CD4-positive, alpha-beta T cell treated with Interleukin-2 at 100 ng/mL for 4 hours (primary cell): ENCODE measurements at regions not wholly inside any gene's neighbourhood (a gene's known extent, or its start where the extent isn't known, plus 50 kb on each side); places are given as distances from the start of the nearest gene placed in this dataset.
"Not testable (repeated sequence)": the region's sequence is repeated elsewhere in the genome, so short reads cannot be mapped to it uniquely, and the experiment has no call there.

ENCODE experiments used
- DNase-seq: peaks from one replicate; pipeline ENCODE4 v3.0.0-alpha.2; 2020; ENCODE audit warnings: low spot score

DNA sequence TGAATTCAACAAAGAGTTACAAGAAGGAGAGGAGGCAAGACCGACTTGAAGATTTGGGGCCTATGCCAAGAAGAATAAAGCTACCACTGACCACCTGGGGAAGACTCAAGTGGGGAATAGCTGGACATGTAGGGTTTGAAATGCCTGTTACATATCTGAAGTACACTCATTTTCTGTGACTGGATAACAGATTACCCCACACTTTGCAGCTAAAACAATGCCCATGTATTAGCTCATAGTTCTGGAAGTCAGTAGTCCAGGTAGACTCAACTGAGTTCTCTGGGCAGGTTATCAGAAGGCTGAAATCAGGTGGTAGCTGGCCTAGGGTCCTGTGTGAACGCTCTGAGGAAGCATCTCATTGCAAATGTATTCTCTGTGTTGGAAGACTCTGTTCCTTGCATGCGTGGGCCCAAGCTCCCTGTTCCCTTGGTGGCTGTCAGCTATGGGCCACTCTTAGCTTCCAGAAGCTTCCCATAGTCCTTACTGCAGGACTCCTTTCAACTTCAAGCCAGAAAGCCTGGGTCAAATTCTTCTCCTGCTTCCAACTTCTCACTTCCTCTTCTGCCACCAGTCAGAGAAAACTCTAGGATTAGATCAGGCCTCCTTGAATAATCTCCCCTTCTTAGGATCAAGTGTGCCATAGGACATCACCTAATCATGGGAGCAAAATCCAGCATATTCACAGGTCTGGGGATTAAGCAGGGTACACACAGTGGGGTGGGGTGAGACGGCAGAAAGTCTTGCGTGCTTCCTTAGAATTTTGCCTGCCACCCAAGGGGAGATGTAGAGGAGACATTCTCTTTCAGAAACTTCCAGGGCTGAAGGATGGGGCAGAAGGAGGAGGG is 187.8 kb downstream of the SHQ1 start:
- no peak for DNase-seq

DNA sequence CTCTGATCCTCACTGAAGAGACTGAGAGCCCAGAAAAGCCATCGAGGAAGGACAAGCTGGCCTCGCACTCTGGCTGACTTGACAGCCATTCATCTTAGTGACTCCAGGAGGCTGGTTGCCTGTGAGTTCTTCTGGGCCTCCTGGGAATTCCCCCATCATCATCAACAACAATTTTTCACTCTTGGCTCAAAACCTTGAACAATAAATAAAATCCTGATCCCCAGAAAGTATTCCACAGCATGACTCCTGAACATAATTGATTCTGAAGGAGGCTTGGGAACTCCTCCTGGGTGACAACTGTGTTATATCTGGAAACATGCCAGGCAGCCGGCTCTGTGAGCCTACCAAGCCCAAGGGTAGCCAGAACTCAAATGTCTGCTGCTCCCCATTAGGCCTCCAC is 188.6 kb downstream of the SHQ1 start:
- DNase-seq, result no peak

DNA sequence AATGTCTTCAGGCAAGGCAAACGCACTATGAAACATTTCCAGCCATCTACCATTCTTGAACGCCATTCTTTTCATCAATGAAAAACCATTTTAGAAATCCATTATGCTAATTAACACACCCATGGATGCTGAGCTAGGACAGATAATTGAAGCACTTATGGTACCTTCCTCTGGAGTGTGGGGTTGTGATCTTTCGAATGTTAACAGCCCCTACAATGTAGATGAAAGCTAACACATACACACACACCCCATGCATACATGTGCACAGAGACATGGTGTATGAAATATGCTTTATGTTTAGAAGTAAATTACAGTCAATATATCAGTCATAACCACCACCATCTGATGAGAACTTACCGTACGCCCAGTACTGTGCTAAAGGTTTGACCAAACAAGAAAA is 189.1 kb downstream of the SHQ1 start:
- DNase-seq, result no peak

DNA sequence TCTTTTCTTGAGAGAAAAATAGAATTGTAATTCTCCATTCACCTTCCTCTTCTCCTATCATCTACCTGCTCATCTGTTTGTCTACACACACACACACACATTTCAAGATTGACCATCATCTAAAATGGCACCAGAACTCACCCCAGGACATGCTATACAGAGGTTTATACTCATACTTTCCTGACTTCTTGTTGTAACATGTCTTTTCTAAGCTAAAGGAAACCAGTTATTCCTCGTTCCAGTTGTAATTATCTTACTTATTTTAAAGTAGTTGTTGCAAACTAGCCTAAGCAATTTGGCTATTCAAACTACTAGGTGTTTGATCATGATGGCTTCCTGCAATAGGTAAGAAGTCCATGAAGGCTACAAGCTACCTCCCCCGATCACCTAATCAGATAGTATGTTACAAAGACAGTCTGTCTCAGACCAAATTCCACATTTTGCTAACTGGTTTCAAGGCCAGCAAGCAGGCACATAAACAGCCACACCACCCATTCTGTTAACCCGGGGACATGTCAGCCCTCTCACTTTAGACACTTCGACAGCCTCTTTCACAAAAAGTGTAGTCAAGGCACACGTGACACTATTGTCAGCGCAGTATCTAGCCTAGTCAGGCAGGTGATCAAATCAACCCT is 189.7 kb downstream of the SHQ1 start:
- DNase-seq, result no peak

DNA sequence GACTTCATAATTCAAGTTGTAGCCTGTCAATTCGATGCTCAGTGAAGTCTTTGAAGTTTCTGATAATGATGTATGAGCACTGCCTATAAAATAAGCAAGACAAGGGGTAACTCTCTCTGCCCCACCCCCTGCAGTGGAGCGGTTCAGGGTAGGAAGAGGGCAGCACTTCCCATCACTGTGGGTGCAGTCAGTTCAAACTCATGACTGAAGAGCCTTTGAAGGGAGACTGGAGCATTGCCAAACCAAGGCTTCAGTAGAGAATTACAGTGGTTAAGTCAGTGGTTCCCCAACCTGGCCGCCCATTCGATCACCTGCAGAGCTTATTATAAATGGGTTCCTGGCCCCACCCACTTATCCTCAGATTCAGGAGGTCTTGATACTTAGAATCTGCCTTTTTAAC is 190.6 kb downstream of the SHQ1 start:
- DNase-seq, result peak; percentile 37

DNA sequence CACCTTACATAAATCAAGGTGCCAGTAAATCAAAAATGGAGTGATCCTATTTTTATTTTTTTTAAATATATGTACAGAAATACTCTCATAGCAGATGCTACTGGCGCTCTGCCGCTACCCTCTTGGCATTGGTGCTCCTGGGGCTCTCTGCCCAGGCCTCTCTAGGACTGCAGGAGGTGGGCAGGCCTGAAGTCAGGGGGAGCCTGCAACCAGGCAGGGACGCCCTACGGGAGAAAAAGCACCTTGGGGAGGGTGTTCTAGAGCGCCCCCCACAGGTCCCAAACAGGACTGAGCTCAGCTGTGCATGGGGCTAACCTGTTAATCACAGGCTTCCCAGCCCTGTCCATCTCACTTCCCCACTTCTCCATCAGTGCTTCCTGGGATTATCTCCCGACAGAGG is 192.5 kb downstream of the SHQ1 start:
- no peak for DNase-seq

DNA sequence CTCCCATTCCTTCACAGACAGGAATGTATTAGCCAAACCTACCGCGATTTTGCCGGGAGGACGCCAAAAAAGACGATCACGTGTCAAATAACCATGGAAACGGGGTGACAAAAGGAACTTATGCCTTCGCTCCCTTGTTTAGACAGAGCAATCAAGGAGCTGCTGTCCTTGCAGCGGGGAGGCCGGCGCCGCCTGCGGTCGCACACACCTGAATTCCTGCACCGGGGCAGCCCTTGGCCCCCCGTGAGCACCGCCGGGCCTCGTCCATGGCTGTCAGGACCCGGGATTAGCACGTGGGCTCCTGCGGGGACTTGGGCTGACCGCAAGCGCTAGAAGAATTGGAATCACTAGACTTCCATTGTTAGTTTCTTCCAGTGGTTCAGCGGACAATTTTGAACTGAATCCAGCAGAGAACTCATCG is 193.1 kb downstream of the SHQ1 start:
- no peak for DNase-seq

DNA sequence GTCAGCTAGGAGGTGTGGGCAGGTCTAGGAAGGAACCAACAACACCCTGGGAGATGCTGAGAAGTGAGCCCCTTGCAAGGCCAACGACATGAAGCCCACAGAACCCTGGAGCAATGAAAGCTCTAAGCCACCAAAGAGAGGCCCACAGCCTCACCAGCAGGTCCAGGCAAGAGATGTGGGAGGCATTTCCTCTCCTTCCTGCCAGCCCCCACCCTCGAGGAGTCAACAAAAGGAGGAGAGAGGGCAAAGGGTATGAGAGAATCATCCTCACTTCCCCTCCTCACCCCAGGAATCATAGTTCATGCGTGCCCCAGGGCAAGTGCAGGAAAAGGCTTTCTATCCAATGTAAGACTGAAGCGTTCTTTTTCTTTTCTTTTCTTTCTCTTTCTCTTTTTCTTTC is 195.8 kb downstream of the SHQ1 start:
- DNase-seq, result no peak

DNA sequence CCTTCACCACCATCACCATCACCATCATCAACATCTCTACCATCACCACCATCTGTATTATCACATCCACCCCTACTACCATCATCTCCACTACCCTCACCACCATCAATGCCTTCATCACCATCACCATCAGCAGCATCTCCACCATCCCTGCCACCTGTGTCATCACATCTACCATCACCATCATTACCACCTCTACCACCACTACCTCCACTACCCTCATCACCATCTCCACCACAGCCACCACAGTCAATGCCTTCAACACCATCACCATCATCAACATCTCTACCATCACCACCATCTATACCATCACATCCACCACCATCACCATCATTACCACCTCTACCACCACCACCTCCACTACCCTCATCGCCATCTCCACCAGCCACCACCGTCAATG is 196.7 kb downstream of the SHQ1 start:
- no peak for DNase-seq

DNA sequence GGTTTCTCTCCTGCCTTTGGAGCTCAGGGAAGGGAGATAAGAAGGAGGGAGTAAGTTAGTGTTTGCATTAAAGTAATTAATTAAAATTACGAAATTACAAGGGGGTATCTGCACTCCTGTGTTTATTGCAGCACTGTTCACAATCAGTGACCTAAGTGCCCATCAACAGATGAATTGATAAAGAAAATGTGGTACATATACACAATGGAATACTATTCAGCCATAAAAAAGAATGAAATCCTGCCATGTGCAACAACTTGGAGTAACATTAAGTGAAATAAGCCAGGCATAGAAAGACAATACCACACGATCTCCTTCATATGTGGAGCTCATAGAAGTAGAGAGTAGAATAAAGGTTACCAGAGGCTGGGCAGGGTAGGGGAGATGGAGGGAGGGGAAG is 202.0 kb downstream of the SHQ1 start:
- DNase-seq, result no peak

DNA sequence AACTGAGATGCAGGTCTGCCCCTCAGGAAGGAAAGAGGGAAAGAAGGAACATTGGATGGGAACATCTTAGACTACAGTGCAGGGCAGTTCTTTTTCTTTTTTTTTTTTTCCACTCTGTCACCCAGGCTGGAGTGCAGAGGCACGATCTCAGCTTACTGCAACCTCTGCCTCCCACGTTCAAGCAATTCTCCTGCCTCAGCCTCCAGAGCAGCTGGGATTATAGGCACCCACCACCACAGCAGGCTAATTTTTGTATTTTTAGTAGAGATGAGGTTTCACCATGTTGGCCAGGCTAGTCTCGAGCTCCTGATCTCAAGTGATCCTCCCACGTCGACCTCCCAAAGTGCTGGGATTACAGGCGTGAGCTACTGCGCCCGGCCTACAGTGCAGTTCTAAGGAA is 204.6 kb downstream of the SHQ1 start:
- DNase-seq, result not testable (repeated sequence)

DNA sequence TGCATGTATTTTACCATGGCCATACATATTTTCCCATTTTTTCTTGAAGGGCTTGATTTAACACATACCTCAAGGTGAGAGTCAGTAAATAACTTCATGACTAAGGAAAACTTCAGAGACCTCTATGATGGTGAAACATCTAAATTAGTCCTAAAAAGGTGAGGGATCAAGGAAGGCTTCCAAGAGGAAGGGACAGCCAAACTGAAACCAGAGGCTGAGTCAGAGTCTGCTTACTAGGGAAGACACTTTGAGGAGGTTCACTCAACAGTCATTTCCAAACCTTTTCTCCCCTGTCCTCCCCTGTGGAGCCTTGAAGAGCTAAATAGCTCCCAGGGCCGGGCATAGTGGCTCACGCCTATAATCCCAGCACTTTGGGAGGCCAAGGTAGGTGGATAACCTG is 206.6 kb downstream of the SHQ1 start:
- DNase-seq, result no peak

DNA sequence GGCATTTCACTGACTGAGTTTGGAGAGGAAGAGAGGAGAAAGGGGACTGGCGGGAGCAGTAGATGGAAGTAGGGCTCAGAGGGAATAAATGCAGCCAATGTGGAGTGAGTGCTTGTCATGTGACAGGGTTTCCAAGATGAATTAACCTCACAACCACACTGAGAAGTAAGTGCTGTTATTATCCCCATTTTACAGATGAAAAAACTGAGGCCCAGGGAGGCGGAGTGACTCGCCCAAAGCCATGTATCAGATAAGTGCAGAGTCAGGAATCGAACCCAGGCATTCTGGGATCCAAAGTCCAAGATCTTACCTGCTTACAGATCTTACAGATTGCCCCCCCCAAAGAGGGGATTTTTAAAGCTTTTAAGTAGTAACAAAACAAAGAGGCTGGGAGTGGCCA is 207.2 kb downstream of the SHQ1 start:
- no peak for DNase-seq

DNA sequence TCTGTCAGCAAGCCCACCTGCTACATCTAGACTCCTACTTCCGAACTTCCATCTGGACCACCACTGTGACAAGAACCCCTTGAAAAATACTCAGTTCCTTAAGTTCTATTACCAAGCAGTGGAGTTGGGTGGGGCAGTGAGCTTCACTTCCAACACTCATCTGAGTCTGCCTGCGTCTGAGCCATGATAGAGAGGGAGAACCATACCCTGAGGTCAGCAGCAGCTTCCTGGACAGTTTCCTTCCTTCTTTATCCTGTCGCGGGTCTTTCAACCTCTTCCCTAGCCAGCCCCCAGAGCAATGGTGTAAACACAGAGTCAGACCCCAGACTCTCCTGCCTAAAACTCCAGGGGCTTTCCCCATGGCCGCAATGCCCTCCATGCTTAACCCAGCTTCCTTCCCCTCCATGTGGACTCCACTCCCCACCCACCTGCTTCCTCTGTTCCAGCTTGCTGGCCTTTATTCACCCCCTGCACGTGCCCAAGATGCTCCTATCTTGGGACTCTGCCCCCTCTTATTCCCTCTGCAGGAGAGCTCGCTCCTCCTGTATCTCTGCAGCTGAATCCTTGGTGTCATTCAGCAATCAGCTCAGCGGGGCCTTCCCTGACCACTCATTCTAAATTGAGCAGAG is 211.2 kb downstream of the SHQ1 start:
- no peak for DNase-seq

DNA sequence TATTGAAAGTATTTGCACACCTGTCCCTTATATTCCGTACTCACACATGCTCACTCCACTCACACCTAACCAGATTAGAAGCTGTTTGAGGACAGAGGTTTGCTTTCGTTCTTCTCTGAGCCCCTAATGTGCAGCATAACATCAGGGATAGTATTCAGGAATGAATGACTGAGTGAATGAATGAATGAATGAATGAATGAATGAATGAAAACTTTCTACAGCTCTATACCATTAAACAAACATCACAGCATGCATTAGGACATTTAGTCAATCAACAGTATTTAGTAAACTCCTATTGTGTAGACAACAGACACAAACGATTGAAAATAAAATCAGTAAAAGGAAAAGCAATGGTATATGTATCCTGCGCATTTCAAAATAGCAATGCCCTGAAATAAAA is 212.7 kb downstream of the SHQ1 start:
- DNase-seq, result no peak

DNA sequence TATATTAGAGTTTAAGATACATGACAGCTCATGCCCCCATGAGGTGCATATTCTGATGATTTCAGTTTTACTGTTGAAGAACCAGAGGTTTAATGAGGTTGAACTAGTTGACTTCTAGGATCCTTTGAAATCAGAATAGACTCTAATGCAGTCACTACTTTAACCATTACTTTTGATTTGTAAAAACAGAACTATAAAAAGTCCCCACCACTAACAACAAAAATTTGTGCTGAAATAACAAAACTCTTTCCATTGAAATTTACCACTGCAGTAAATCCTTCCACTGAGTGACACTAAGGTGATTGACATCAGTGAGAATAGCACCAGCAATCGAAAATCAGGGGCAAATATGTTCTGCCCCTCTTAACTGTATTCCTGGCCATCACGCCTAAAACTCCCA is 214.1 kb downstream of the SHQ1 start:
- DNase-seq, result no peak

DNA sequence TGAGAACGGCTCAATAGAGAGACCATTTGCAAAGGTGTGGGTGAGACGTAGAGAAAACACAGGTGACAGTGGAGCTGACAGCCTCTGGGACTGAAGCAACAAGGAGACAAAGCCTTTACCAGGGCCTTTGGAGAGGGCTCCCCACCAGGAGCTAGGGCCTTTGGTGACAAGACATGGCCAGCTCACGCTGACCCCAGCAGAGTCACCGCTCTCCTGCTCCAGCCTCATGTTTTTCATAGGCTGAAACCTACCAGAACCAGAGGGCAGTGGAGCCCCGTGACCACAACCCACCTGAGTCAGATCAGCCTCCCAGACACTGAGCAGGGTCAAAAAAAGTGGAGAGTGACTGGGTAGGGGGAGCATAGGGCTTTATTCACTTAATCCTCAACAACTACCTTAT is 214.7 kb downstream of the SHQ1 start:
- no peak for DNase-seq

DNA sequence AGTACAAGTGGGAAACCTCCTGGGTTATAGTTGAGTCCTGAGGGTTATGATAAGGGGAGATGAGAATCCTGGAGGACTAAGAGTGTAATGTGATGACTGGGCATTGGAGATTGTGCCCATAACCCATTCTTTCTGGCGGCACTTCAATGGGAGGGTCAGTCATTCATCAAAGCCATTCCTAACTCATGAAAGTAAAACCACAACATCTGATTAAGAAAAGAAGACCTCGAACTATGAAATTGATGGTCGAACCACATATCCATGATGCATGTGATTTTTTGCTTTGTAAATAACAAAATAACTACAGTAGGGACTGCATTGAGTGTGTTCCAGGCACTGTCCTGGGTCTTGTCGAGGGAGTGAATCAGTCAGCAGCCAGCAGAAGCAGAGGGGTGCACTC is 215.1 kb downstream of the SHQ1 start:
- no peak for DNase-seq

DNA sequence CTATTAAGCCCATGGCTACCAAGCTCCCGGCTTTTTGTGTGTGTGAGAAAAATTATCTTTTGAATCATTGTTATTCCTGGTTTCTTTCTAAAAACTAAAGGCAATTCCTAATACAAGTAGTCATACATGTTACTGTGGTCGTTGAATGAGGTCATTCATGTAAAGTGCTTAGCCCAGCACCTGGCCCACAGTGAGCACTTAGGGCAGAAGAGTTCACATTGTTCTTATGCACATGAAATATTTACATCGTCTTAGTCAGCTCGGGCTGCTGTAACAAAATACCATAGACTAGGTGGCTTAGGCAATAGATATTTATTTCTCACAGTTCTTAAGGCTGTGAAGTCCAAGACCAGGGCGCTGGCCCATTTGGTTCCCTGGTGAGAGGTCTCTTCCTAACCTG is 216.1 kb downstream of the SHQ1 start:
- DNase-seq, result no peak

DNA sequence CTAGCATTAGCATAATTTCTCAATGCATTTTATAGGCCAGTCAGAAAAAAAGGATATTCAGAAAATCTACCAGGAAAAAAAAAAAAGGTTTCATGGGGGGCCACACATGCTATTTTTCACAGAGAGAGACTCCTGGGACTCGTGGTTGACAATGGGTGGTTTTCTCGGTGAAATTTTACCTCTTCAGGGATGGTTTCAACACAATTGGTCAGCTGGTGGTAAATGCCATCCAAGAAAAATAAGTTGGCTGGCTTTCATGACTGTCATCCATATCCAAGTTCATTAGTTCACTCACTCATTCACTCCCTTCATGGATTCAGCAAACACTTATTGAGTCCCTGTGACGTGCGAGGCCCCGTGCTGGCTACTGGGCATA is 217.3 kb downstream of the SHQ1 start:
- DNase-seq, result no peak

DNA sequence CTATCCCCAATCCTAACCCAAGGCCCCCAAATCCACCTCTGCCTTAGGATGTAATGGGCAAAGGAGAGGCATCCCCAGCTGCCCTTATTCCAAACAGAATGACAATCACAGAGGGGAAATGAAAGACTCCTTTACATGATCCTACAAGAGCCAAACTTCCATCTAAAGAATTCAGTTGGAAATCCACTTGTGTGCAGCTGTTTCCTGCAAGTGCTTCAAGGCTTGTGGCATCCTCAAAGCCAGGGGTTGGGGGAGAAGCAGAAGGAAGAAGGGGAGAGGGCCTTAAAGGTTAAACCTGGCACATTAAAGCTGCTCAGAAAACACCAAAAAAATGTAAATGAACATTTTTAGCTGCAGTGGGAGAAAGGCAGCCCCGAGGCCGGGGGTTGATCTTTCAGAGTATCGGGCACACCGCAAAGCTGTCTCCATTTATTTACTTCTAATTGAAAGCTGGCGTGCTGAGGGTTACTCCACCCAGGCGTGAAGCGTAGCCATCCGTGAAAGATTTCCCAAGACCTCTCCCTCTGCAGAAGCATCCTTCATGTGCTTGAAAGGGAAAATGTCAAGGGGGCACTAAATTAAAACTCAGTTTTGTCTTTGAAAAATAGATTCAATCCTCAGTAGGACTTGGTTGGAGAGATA is 217.8 kb downstream of the SHQ1 start:
- DNase-seq, result no peak

DNA sequence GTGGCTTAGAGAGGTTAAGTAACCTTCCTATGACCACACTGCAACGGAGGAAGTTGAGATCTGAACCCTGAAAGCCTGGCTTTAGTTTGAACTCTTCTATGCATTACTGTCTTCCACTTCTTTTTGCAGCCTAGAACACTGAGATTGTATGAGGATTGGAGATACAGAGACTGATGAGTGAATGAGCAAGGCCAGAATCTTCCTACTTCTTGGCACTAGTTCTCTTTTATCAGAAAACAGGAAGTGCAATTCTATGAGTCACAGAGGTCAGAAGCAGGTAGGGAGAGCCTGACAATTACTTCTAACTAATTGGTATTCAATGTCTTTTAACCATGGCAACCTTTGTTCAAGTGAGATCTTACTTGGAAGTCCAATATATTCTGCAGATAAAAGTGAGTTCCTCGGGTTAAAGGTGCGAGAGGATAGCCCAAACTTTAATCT is 219.0 kb downstream of the SHQ1 start:
- peak; percentile 53 for DNase-seq

DNA sequence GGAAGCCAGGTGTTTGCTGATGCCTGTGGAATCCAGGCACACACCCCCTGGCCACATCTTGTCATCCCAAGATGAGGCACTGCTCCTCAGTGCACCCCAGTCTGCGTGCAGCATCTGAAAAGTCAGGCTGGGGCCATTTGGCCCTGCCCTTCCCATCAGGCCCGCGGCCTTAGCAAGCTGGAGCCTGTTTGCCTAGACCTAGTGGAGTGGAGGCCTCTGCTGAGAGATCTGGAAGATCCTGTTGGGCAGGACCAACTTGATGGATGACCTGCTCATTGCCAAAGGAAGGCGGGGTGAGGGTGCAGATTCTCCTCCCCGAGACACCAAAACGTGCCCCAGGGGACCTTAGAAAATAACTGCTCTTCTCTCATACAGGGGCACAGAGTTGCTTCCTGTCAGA is 220.2 kb downstream of the SHQ1 start:
- DNase-seq, result no peak
